Retinal pigment epithelial cell (primary cell): ENCODE measurements at regions not wholly inside any gene's neighbourhood (a gene's known extent, or its start where the extent isn't known, plus 50 kb on each side); places are given as distances from the start of the nearest gene placed in this dataset.

Experiments
- DNase-seq: peaks from one replicate; pipeline ENCODE4 v3.0.0-alpha.2; 2010; ENCODE audit warnings: low read depth
- H3K4me3 ChIP-seq: 2 replicates; pipeline ENCODE4 v1.5.1; 2011; ENCODE audit warnings: mild to moderate bottlenecking, low read length, control low read depth, moderate library complexity
- CTCF ChIP-seq: conservative IDR thresholded peaks from 2 replicates; pipeline ENCODE4 v1.5.1; 2011; ENCODE audit warnings: low read depth, low read length, control low read depth, inconsistent platforms

GRCh38 chr2:225190987-225191386, 148.7 kb upstream of the DOCK10 start:
- H3K4me3 ChIP-seq: no peak overlapping the region
- no peak for TF ChIP-seq CTCF
- DNase-seq: no peak

GRCh38 chr2:225184948-225185347, 142.7 kb upstream of the DOCK10 start:
- no peak for DNase-seq
- no peak overlapping the region for H3K4me3 ChIP-seq
- no peak for TF ChIP-seq CTCF

GRCh38 chr2:225182126-225182525, 139.9 kb upstream of the DOCK10 start:
- H3K4me3 ChIP-seq: no peak overlapping the region
- DNase-seq: no peak
- no peak for TF ChIP-seq CTCF

- H3K4me3 ChIP-seq: no peak overlapping the region
- no peak for TF ChIP-seq CTCF
- no peak for DNase-seq
These were observed 134.8 kb upstream of the DOCK10 start for GRCh38 chr2:225177098-225177497.

- no peak for DNase-seq
- TF ChIP-seq CTCF: no peak
- no peak overlapping the region for H3K4me3 ChIP-seq
These were observed 131.6 kb upstream of the DOCK10 start for GRCh38 chr2:225173909-225174308.

- DNase-seq: no peak
- no peak for TF ChIP-seq CTCF
- no peak overlapping the region for H3K4me3 ChIP-seq
These were observed 129.1 kb upstream of the DOCK10 start for GRCh38 chr2:225171350-225171749.

- no peak for TF ChIP-seq CTCF
- no peak overlapping the region for H3K4me3 ChIP-seq
- DNase-seq: no peak
These were observed 127.9 kb upstream of the DOCK10 start for GRCh38 chr2:225170162-225170561.
